DND-41 (cell line): ENCODE measurements at regions not wholly inside any gene's neighbourhood (a gene's known extent, or its start where the extent isn't known, plus 50 kb on each side); places are given as distances from the start of the nearest gene placed in this dataset.

ENCODE experiments used
- ATAC-seq: fragments of 200-7000 bp; cut with Tn5 transposase; 3 replicates; pipeline ENCODE4 v1.9.1; 2021; ENCODE audit warnings: low read depth; ENCODE audit not compliant: insufficient read depth
- DNase-seq: peaks from one replicate; pipeline ENCODE4 v3.0.0-alpha.2; 2020
- H2AFZ ChIP-seq: 2 replicates; pipeline ENCODE4 v1.6.0; 2012; ENCODE audit warnings: low read depth, low read length
- H3K27ac ChIP-seq: 2 replicates; pipeline ENCODE4 v1.5.1; 2012; ENCODE audit warnings: low read length, inconsistent platforms
- H3K27me3 ChIP-seq: fragments of 200-600 bp; sonication (generic); 2 replicates; pipeline ENCODE4 v1.6.0; 2012; ENCODE audit warnings: low read length, mild to moderate bottlenecking, inconsistent platforms; ENCODE audit not compliant: insufficient read depth, poor library complexity
- H3K36me3 ChIP-seq: 2 replicates; pipeline ENCODE4 v1.5.1; 2012; ENCODE audit warnings: low read length, inconsistent platforms; ENCODE audit not compliant: insufficient read depth
- H3K4me1 ChIP-seq: 2 replicates; pipeline ENCODE4 v1.5.1; 2012; ENCODE audit warnings: mild to moderate bottlenecking, low read length; ENCODE audit not compliant: insufficient read depth
- H3K4me2 ChIP-seq: 2 replicates; pipeline ENCODE4 v1.6.0; 2012; ENCODE audit warnings: mild to moderate bottlenecking, moderate library complexity, low read length, inconsistent platforms; ENCODE audit not compliant: insufficient read depth
- H3K4me3 ChIP-seq, 2 experiments: fragments of 200-600 bp in 1 of 2; shearing (Covaris generic) in 1 of 2; 2 replicates each; pipeline ENCODE4 v1.5.1; 2012 to 2016; ENCODE audit warnings: inconsistent platforms in 2 of 2, low read length in 2 of 2, mild to moderate bottlenecking in 2 of 2, low read depth in 1 of 2, moderate library complexity in 1 of 2
- H3K79me2 ChIP-seq: 2 replicates; pipeline ENCODE4 v1.6.0; 2012; ENCODE audit warnings: low read length, inconsistent platforms; ENCODE audit not compliant: insufficient read depth
- H3K9ac ChIP-seq: 2 replicates; pipeline ENCODE4 v1.6.0; 2012; ENCODE audit warnings: low read depth, mild to moderate bottlenecking, inconsistent platforms, low read length, moderate library complexity
- H3K9me3 ChIP-seq: 2 replicates; pipeline ENCODE4 v1.5.1; 2012; ENCODE audit warnings: low read length, moderate library complexity, mild to moderate bottlenecking, inconsistent platforms; ENCODE audit not compliant: insufficient read depth, severe bottlenecking
- H4K20me1 ChIP-seq: 2 replicates; pipeline ENCODE4 v1.6.0; 2012; ENCODE audit warnings: low read length; ENCODE audit not compliant: insufficient read depth
- CTCF ChIP-seq: IDR thresholded peaks from 2 replicates; pipeline ENCODE4 v1.5.1; 2012; ENCODE audit warnings: borderline replicate concordance, low read length, moderate library complexity, mild to moderate bottlenecking; ENCODE audit not compliant: poor library complexity, severe bottlenecking; ENCODE audit errors: extremely low read depth
- EZH2 ChIP-seq: IDR thresholded peaks from 3 replicates; pipeline ENCODE4 v1.6.1; 2012; ENCODE audit warnings: borderline replicate concordance, low read depth, mild to moderate bottlenecking, moderate library complexity, low read length, inconsistent platforms; ENCODE audit not compliant: severe bottlenecking

GRCh38 chr6:27838058-27838944, 73.9 kb downstream of the OR2B2 start:
- Histone ChIP-seq H3K9me3 (no peaks in the 10 kb centered on the region), H3K36me3 (peaks cover 9% of the 10 kb centered on the region; the same call in 1 of the 2 replicates), H3K4me2 (peak overlapping the region; percentile 66), H3K4me3 (peak overlapping the region; percentile 83 to 95), H3K9ac (peak overlapping the region; percentile 100), H2AFZ (no peak overlapping the region), H3K79me2 (peaks cover 65% of the 10 kb centered on the region), H4K20me1 (no peaks in the 10 kb centered on the region), H3K27me3 (no peaks in the 10 kb centered on the region), H3K4me1 (peaks cover 52% of the 10 kb centered on the region), H3K27ac (peak overlapping the region; percentile 100)
- ATAC-seq (peak; percentile 74), DNase-seq (peak; percentile 92)
- TF ChIP-seq CTCF = no peak
- no peak for TF ChIP-seq EZH2

GRCh38 chr6:27837625-27838057, 74.6 kb downstream of the OR2B2 start:
- no peak for DNase-seq
- TF ChIP-seq CTCF (no peak), EZH2 (no peak)
- Histone ChIP-seq H4K20me1 (no peaks in the 10 kb centered on the region), H3K9me3 (no peaks in the 10 kb centered on the region), H3K4me2 (peak overlapping the region; percentile 66), H2AFZ (no peak overlapping the region), H3K4me3 (peak overlapping the region; percentile 83 to 95), H3K9ac (peak overlapping the region; percentile 100), H3K27me3 (no peaks in the 10 kb centered on the region), H3K36me3 (peaks cover 9% of the 10 kb centered on the region; the same call in 1 of the 2 replicates), H3K79me2 (peaks cover 67% of the 10 kb centered on the region), H3K27ac (peak overlapping the region; percentile 100), H3K4me1 (peaks cover 58% of the 10 kb centered on the region)
- ATAC-seq = peak; percentile 7

- ATAC-seq (peak; percentile 44), DNase-seq (peak; percentile 77)
- TF ChIP-seq EZH2 (no peak), CTCF (no peak)
- peak overlapping the region; percentile 83 to 95 for H3K4me3 ChIP-seq
- peaks cover 64% of the 10 kb centered on the region for H3K4me1 ChIP-seq
- H3K27me3 ChIP-seq = no peaks in the 10 kb centered on the region
- H3K9ac ChIP-seq = peak overlapping the region; percentile 100
- H4K20me1 ChIP-seq = no peaks in the 10 kb centered on the region
- peak overlapping the region; percentile 100 for H3K27ac ChIP-seq
- 0 out of 2 replicates have a peak overlapping the region, but pooled peaks have one; percentile 21 for H2AFZ ChIP-seq
- peaks cover 67% of the 10 kb centered on the region for H3K79me2 ChIP-seq
- no peaks in the 10 kb centered on the region for H3K9me3 ChIP-seq
- peaks cover 9% of the 10 kb centered on the region; the same call in 1 of the 2 replicates for H3K36me3 ChIP-seq
- H3K4me2 ChIP-seq = peak overlapping the region; percentile 66
These were observed 75.2 kb downstream of the OR2B2 start for GRCh38 chr6:27836783-27837624.
